ENCODE measurements at regions not wholly inside any gene's neighbourhood (a gene's known extent, or its start where the extent isn't known, plus 50 kb on each side); places are given as distances from the start of the nearest gene placed in this dataset.

DNA sequence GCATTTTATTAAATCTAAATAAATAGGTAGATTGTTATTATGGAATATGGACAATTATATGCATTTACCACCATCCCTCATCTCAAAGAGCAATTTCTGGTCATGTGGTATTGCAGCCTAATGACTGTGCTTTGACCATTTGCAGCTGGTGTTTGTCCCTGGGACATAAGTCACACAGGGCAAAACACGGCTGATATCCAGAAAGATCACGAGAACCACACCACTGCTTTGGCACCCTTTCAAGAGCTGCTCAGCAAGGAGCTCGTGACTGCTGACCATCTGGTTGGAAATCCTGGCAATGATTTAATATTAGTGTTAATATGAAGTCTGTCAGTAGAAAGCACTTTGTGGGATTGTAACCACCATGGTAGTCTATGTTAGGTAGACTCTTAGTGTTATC, 545.0 kb downstream of the GBA3 start:
- Histone ChIP-seq H3K4me3 (no peak overlapping the region), H3K4me1 (no peaks in the 10 kb centered on the region), H3K27me3 (no peaks in the 10 kb centered on the region), H3K36me3 (no peaks in the 10 kb centered on the region), H3K9me3 (no peaks in the 10 kb centered on the region), H3K27ac (no peak overlapping the region)
- intact Hi-C loops (cut with DNase I): no loop called here
- DNase-seq (peak in 2 of 4 donors; percentile 4 to 23), ATAC-seq (no peak)
- TF ChIP-seq, protein P1, sequence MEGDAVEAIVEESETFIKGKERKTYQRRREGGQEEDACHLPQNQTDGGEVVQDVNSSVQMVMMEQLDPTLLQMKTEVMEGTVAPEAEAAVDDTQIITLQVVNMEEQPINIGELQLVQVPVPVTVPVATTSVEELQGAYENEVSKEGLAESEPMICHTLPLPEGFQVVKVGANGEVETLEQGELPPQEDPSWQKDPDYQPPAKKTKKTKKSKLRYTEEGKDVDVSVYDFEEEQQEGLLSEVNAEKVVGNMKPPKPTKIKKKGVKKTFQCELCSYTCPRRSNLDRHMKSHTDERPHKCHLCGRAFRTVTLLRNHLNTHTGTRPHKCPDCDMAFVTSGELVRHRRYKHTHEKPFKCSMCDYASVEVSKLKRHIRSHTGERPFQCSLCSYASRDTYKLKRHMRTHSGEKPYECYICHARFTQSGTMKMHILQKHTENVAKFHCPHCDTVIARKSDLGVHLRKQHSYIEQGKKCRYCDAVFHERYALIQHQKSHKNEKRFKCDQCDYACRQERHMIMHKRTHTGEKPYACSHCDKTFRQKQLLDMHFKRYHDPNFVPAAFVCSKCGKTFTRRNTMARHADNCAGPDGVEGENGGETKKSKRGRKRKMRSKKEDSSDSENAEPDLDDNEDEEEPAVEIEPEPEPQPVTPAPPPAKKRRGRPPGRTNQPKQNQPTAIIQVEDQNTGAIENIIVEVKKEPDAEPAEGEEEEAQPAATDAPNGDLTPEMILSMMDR (IDR thresholded peaks at IDR 0.05): no peak

GRCh38 chr4:23235628-23236390, 543.1 kb downstream of the GBA3 start:
- Histone ChIP-seq H3K27me3 (no peaks in the 10 kb centered on the region), H3K36me3 (no peaks in the 10 kb centered on the region), H3K27ac (no peak overlapping the region), H3K9me3 (no peaks in the 10 kb centered on the region), H3K4me1 (no peaks in the 10 kb centered on the region), H3K4me3 (no peak overlapping the region)
- ATAC-seq (peak; percentile 30), DNase-seq (peak in 2 of 4 donors; percentile 5 to 18)
- TF ChIP-seq, protein P1 (IDR thresholded peaks at IDR 0.05): no peak
- intact Hi-C loops (cut with DNase I): no loop called here

DNA sequence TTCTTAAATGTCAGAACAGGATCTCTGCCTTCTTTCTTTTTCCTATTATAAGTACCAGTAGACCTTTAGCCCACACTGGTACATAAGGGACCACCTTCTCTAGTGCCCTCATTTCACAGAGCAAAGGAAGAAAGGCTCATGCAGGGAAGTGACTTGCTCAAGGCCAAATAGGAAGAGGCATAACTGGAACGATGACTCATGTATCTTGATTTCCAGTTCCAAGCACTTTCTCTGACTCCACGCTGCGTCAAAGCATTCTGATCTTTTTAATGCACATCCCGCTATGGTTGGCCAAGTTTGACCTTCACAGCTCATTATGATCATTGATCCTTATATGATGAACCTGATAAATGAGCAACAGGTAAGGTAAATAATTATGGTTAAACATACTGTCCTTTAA, 542.0 kb downstream of the GBA3 start:
- Histone ChIP-seq H3K36me3 (no peaks in the 10 kb centered on the region), H3K9me3 (no peaks in the 10 kb centered on the region), H3K27ac (no peak overlapping the region), H3K27me3 (no peaks in the 10 kb centered on the region), H3K4me3 (no peak overlapping the region), H3K4me1 (no peaks in the 10 kb centered on the region)
- ATAC-seq (no peak), DNase-seq (no peak)
- TF ChIP-seq, protein P1 (IDR thresholded peaks at IDR 0.05): no peak
- intact Hi-C loops (cut with DNase I): no loop called here

DNA sequence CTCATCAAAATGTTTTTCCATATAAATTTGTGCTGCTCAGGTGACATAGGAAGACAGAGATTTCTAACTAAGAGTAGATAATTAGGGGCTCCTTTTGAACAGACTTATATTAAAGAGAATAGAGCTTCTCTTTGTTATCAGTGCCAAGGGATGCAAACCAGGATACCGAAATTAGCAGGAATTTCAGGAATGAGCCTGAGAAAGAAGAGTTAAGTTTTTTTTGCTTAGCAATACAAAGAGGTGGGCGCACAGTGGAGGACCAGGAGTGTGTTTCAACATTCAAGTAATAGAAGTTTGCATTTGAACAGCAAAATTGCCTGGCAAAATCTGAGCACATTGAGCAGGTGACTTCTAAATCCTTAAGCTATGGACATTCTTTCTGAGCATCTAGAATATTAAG, 541.3 kb downstream of the GBA3 start:
- Histone ChIP-seq H3K27me3 (no peaks in the 10 kb centered on the region), H3K4me1 (no peaks in the 10 kb centered on the region), H3K27ac (no peak overlapping the region), H3K9me3 (no peaks in the 10 kb centered on the region), H3K4me3 (no peak overlapping the region), H3K36me3 (no peaks in the 10 kb centered on the region)
- TF ChIP-seq, protein P1 (IDR thresholded peaks at IDR 0.05): no peak
- intact Hi-C loops (cut with DNase I): no loop called here
- ATAC-seq (no peak), DNase-seq (no peak)

- no peaks in the 10 kb centered on the region for H3K36me3 ChIP-seq
- TF ChIP-seq, protein P1 (IDR thresholded peaks at IDR 0.05): no peak
- no peak overlapping the region for H3K27ac ChIP-seq
- intact Hi-C loops (cut with DNase I): no loop called here
- no peak for DNase-seq
- no peak overlapping the region for H3K4me3 ChIP-seq
- H3K27me3 ChIP-seq: no peaks in the 10 kb centered on the region
- no peaks in the 10 kb centered on the region for H3K9me3 ChIP-seq
- ATAC-seq: no peak
- H3K4me1 ChIP-seq: no peaks in the 10 kb centered on the region
These were observed 540.9 kb downstream of the GBA3 start for GRCh38 chr4:23233596-23233995.
